ENCODE measurements at regions not wholly inside any gene's neighbourhood (a gene's known extent, or its start where the extent isn't known, plus 50 kb on each side); places are given as distances from the start of the nearest gene placed in this dataset.

GRCh38 chr12:132407451-132407961 lies 78.1 kb upstream of the GALNT9 start:
- H3K4me3 ChIP-seq (ENCODE audit: low read depth, low read length), result no peak overlapping the region
- in situ Hi-C loops (cut with HindIII; ENCODE audit: low sequenced_read_pairs), result no loop called here
- no peak for DNase-seq (ENCODE audit: low read depth, low spot score)
- TF ChIP-seq, protein P1, sequence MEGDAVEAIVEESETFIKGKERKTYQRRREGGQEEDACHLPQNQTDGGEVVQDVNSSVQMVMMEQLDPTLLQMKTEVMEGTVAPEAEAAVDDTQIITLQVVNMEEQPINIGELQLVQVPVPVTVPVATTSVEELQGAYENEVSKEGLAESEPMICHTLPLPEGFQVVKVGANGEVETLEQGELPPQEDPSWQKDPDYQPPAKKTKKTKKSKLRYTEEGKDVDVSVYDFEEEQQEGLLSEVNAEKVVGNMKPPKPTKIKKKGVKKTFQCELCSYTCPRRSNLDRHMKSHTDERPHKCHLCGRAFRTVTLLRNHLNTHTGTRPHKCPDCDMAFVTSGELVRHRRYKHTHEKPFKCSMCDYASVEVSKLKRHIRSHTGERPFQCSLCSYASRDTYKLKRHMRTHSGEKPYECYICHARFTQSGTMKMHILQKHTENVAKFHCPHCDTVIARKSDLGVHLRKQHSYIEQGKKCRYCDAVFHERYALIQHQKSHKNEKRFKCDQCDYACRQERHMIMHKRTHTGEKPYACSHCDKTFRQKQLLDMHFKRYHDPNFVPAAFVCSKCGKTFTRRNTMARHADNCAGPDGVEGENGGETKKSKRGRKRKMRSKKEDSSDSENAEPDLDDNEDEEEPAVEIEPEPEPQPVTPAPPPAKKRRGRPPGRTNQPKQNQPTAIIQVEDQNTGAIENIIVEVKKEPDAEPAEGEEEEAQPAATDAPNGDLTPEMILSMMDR (IDR thresholded peaks at IDR 0.05; ENCODE audit: low read depth, low read length), result no peak

DNA sequence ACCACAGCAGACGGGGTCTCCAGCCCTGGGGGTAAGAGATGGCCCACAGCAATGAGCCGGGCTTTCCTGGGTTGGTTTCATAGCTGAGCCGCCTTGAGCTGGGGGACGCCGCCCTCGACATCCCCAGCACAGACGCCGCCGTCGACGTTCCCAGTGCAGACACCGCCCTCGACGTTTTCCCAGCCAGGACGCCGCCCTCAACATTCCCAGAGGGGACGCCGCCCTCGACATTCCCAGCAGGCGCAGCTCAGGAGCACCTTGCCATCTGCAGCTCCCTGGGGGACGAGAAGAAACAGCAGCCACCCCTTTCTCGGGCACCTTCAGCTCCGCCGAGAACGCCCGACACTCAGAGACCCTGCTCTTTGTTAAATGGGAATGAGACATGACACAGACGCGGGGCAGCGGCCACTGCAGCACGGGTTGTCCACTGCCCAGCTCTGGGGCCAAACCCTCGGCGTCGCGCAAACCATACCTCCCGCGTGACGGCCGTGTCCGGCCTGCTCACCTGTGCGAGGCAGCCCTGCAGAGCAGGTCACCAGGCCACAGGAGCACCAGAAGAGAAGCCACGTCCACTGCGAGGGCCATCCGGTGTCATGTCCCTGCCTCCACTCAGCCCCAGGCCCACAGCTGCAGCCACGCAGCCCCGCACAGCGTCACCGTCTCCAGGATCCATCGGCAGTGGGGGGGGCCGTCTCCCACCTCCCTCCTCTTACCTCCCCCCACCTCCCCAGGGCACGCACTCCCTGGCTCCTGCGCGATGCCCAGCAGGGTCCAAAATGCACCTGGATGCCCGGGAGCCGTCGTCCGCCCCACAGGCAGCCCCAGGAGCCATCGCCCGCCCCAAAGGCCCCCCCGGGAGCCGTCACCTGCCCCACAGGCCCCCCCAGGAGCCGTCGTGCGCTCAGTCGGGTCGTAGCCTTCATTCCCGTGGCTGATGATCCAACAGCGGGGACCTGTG lies 77.4 kb upstream of the GALNT9 start:
- TF ChIP-seq, protein P1 (IDR thresholded peaks at IDR 0.05; ENCODE audit: low read depth, low read length), result no peak
- H3K4me3 ChIP-seq (ENCODE audit: low read depth, low read length), result no peak overlapping the region
- in situ Hi-C loops (cut with HindIII; ENCODE audit: low sequenced_read_pairs), result no loop called here
- no peak for DNase-seq (ENCODE audit: low read depth, low spot score)

DNA sequence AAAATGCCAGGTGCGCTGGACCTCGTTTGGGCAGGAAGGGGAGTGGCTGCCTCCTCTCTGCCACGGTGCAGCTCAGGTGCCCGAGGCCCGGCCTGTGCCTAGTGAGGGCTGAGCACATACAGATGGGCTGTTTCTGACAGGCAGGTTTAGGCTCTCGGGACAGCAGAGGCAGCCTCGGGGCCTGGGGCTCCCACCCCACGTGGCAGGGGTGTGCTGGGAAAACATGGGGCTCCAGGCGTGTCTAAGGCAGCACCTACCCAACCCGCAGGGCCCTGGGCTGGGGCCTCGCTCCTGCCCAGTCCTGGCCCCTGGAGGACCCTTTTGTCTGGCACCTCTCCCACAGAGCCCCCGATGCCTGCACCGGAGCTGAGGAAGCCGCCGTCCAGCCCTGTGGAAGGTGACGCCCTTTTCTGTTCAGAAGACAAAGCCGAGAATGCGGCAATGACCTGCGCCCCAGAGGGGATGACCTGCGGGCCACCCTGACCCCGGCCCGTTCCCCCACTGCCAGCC lies 76.4 kb upstream of the GALNT9 start:
- TF ChIP-seq, protein P1 (IDR thresholded peaks at IDR 0.05; ENCODE audit: low read depth, low read length), result no peak
- no peak for DNase-seq (ENCODE audit: low read depth, low spot score)
- in situ Hi-C loops (cut with HindIII; ENCODE audit: low sequenced_read_pairs), result no loop called here
- H3K4me3 ChIP-seq (ENCODE audit: low read depth, low read length), result no peak overlapping the region

DNA sequence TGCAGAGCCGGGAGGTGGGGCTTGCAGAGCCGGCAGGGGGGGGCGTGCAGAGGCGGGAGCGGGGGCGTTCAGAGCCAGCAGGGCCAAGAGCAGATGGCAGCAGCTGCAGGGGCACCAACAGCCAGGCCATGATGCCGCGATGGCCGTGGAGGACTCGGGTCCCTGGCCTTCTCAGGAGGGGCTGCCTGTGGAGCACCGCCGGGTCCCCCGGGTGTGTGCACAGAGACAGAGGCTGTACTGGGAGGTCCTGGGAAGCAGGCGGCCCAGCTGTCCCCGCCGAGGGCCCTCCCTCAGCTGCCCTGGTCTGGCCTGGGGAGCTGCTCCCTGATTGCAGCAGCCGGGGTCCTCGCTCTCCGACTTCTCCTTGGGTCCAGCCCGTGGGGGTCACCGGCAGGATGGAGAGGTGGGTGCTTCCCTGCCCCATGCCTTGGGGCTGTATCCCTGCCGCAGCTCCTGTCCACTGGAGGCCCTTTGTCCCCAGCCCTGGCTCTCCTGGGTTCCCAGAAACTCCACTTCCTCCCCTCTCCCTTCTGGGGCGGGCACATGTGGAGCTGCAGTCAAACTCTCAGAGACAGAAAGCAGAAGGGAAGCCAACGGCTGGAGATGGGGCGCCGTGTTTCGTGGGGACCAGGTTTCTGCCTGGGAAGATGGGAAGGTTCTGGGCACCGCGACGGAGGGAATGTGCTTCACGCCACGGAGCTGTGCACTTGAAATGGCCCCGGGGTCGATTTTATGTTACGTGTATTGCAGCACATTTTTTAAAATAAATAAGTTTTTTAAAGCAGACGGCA lies 75.8 kb upstream of the GALNT9 start:
- DNase-seq (ENCODE audit: low read depth, low spot score), result no peak
- no peak overlapping the region for H3K4me3 ChIP-seq (ENCODE audit: low read depth, low read length)
- in situ Hi-C loops (cut with HindIII; ENCODE audit: low sequenced_read_pairs), result no loop called here
- TF ChIP-seq, protein P1 (IDR thresholded peaks at IDR 0.05; ENCODE audit: low read depth, low read length), result no peak

GRCh38 chr12:132404435-132404855 lies 75.1 kb upstream of the GALNT9 start:
- in situ Hi-C loops (cut with HindIII; ENCODE audit: low sequenced_read_pairs), result no loop called here
- H3K4me3 ChIP-seq (ENCODE audit: low read depth, low read length), result no peak overlapping the region
- DNase-seq (ENCODE audit: low read depth, low spot score), result no peak
- TF ChIP-seq, protein P1 (IDR thresholded peaks at IDR 0.05; ENCODE audit: low read depth, low read length), result no peak

Measured in astrocyte of the spinal cord (primary cell).